ENCODE measurements at regions not wholly inside any gene's neighbourhood (a gene's known extent, or its start where the extent isn't known, plus 50 kb on each side); places are given as distances from the start of the nearest gene placed in this dataset.

DNA sequence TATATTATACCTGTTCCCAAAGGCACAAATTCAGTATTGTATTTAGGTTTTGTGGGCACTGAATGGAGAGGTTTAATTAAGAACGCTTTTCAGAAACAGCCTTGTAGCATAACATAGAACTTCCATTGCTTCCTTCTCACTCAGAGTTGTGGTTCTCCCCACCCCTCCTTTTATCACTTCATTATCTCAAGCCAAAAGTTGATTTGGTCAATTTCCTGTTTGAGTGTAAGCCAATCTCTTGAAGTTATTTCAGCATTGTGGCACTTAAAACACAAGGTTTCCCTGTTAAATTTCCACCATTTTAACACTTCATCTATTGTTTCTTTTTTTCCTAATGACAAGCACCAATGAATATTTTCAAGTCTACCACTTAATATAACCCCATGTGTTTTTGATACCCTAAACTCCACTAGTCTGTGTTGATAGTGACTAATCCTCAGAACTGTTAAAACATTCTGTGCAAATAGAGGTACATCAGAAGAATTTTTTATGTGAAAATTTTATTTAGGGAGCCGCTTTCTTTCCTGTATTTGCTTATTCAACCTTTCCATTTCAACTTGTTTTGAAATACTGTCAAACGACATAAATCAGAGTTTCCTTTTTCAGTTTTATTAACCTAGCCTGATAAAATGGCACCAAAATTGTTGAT, 340.1 kb downstream of the BCAT1 start:
- TF ChIP-seq EZH2 (IDR thresholded peaks at IDR 0.05; ENCODE audit: borderline replicate concordance, low read length): no peak
- TF ChIP-seq, protein P1, sequence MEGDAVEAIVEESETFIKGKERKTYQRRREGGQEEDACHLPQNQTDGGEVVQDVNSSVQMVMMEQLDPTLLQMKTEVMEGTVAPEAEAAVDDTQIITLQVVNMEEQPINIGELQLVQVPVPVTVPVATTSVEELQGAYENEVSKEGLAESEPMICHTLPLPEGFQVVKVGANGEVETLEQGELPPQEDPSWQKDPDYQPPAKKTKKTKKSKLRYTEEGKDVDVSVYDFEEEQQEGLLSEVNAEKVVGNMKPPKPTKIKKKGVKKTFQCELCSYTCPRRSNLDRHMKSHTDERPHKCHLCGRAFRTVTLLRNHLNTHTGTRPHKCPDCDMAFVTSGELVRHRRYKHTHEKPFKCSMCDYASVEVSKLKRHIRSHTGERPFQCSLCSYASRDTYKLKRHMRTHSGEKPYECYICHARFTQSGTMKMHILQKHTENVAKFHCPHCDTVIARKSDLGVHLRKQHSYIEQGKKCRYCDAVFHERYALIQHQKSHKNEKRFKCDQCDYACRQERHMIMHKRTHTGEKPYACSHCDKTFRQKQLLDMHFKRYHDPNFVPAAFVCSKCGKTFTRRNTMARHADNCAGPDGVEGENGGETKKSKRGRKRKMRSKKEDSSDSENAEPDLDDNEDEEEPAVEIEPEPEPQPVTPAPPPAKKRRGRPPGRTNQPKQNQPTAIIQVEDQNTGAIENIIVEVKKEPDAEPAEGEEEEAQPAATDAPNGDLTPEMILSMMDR (IDR thresholded peaks at IDR 0.05; ENCODE audit: low read length): no peak

DNA sequence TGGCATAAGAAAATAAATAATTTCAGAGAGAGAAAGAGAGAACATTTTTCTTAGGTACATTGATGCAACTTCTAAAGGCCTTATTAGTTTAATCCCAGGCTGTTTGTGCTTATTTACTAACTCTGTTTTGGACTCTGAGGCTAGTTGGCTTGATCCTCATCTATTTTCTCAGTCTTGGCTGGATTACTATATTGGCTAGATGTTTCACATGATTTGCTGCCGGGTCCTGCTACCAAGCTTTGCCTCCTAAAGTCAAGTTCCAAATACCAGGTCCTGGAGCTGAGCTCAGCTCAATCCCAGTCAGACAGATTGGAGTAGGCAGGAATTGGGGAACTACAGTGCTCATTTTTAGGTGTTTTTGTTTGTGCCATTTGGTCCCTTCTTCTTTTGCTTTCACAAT, 340.8 kb downstream of the BCAT1 start:
- no peaks in the 10 kb centered on the region for H4K20me1 ChIP-seq (ENCODE audit: insufficient read depth, low read length)
- H2AFZ ChIP-seq (ENCODE audit: low read length): no peak overlapping the region
- H3K4me2 ChIP-seq (ENCODE audit: low read length): no peak overlapping the region
- H3K4me3 ChIP-seq (ENCODE audit: low read depth, low read length, poor library complexity, severe bottlenecking): no peak overlapping the region
- no peaks in the 10 kb centered on the region for H3K79me2 ChIP-seq (ENCODE audit: insufficient read depth, low read length)
- no peak overlapping the region for H3K9ac ChIP-seq (ENCODE audit: low read length)
- no peaks in the 10 kb centered on the region for H3K4me1 ChIP-seq (ENCODE audit: insufficient read depth, low read length, severe bottlenecking)
- no peaks in the 10 kb centered on the region for H3K36me3 ChIP-seq (ENCODE audit: insufficient read depth, low read length)
- H3K27ac ChIP-seq (ENCODE audit: low read depth, low read length, poor library complexity, severe bottlenecking): no peak overlapping the region
- H3K27me3 ChIP-seq (ENCODE audit: insufficient read depth, low read length): no peaks in the 10 kb centered on the region
- no peaks in the 10 kb centered on the region for H3K9me3 ChIP-seq (ENCODE audit: low read length)
- no peaks in the 10 kb centered on the region for H3F3A ChIP-seq (ENCODE audit: insufficient read depth, low read length)
- H3K9me2 ChIP-seq (ENCODE audit: low read depth, low read length): no peaks in the 10 kb centered on the region
- no peak for TF ChIP-seq EZH2 (IDR thresholded peaks at IDR 0.05; ENCODE audit: borderline replicate concordance, low read length)

More for the DNA sequence above, 340.1 kb downstream of the BCAT1 start:
- Histone ChIP-seq H3F3A (ENCODE audit: insufficient read depth, low read length) (no peaks in the 10 kb centered on the region), H3K27me3 (ENCODE audit: insufficient read depth, low read length) (no peaks in the 10 kb centered on the region), H3K9ac (ENCODE audit: low read length) (no peak overlapping the region), H3K4me2 (ENCODE audit: low read length) (no peak overlapping the region), H3K79me2 (ENCODE audit: insufficient read depth, low read length) (no peaks in the 10 kb centered on the region), H3K4me1 (ENCODE audit: insufficient read depth, low read length, severe bottlenecking) (no peaks in the 10 kb centered on the region), H4K20me1 (ENCODE audit: insufficient read depth, low read length) (no peaks in the 10 kb centered on the region), H3K27ac (ENCODE audit: low read depth, low read length, poor library complexity, severe bottlenecking) (no peak overlapping the region), H3K4me3 (ENCODE audit: low read depth, low read length, poor library complexity, severe bottlenecking) (no peak overlapping the region), H3K36me3 (ENCODE audit: insufficient read depth, low read length) (no peaks in the 10 kb centered on the region), H3K9me2 (ENCODE audit: low read depth, low read length) (no peaks in the 10 kb centered on the region), H3K9me3 (ENCODE audit: low read length) (no peaks in the 10 kb centered on the region), H2AFZ (ENCODE audit: low read length) (no peak overlapping the region)

DNA sequence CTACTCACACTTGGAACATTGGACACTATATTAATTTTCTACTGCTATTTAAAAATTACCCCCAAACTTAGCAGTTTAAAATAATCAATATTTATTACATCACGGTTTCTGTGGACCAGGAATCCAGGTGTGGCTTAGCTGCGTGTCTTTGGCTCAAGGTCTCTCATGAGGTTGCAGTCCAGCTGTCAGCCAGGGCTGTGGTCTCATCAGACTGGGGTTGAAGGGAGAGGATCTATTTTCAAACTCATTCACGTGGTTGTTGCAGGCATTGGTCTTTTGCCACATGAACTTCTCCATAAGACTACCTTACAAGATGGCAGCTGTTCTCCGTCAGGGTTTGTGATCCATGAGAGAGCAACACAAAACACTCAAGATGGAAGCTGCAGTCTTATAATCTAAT, 343.0 kb downstream of the BCAT1 start:
- Histone ChIP-seq H3K9me3 (ENCODE audit: low read length) (no peaks in the 10 kb centered on the region), H3K79me2 (ENCODE audit: insufficient read depth, low read length) (no peaks in the 10 kb centered on the region), H3K9me2 (ENCODE audit: low read depth, low read length) (no peaks in the 10 kb centered on the region), H3K4me1 (ENCODE audit: insufficient read depth, low read length, severe bottlenecking) (no peaks in the 10 kb centered on the region), H3K4me2 (ENCODE audit: low read length) (no peak overlapping the region), H2AFZ (ENCODE audit: low read length) (no peak overlapping the region), H3K4me3 (ENCODE audit: low read depth, low read length, poor library complexity, severe bottlenecking) (no peak overlapping the region), H4K20me1 (ENCODE audit: insufficient read depth, low read length) (no peaks in the 10 kb centered on the region), H3K36me3 (ENCODE audit: insufficient read depth, low read length) (no peaks in the 10 kb centered on the region), H3K27me3 (ENCODE audit: insufficient read depth, low read length) (no peaks in the 10 kb centered on the region; the same call in 1 of the 2 replicates), H3K9ac (ENCODE audit: low read length) (no peak overlapping the region), H3F3A (ENCODE audit: insufficient read depth, low read length) (no peaks in the 10 kb centered on the region), H3K27ac (ENCODE audit: low read depth, low read length, poor library complexity, severe bottlenecking) (no peak overlapping the region)
- TF ChIP-seq, protein P1 (IDR thresholded peaks at IDR 0.05; ENCODE audit: low read length): no peak
- TF ChIP-seq EZH2 (IDR thresholded peaks at IDR 0.05; ENCODE audit: borderline replicate concordance, low read length): no peak

DNA sequence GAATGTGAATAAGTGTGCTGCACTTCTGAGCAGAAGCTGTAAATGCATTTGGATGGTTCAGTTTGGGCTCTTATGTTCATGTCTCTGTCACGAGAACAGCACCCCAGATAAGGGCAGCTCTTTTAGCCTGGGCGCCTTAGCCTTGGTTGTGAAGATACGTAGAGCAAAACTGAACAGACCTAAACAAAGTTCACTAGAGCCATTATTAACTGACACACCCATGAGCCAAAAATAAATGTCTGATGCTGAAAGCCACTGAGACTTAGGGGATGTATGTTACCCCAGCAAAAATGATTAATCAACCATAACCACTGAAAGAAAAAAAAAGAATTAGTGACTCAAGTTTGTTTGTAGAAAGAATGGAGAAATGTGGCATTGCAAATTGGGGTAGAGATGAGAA, 343.4 kb downstream of the BCAT1 start:
- Histone ChIP-seq H3K4me1 (ENCODE audit: insufficient read depth, low read length, severe bottlenecking) (no peaks in the 10 kb centered on the region), H3K27me3 (ENCODE audit: insufficient read depth, low read length) (no peaks in the 10 kb centered on the region; the same call in 1 of the 2 replicates), H3F3A (ENCODE audit: insufficient read depth, low read length) (no peaks in the 10 kb centered on the region), H3K36me3 (ENCODE audit: insufficient read depth, low read length) (no peaks in the 10 kb centered on the region), H3K9me3 (ENCODE audit: low read length) (no peaks in the 10 kb centered on the region), H3K9me2 (ENCODE audit: low read depth, low read length) (no peaks in the 10 kb centered on the region), H3K9ac (ENCODE audit: low read length) (no peak overlapping the region), H2AFZ (ENCODE audit: low read length) (no peak overlapping the region), H3K27ac (ENCODE audit: low read depth, low read length, poor library complexity, severe bottlenecking) (no peak overlapping the region), H3K79me2 (ENCODE audit: insufficient read depth, low read length) (no peaks in the 10 kb centered on the region), H3K4me3 (ENCODE audit: low read depth, low read length, poor library complexity, severe bottlenecking) (no peak overlapping the region), H3K4me2 (ENCODE audit: low read length) (no peak overlapping the region), H4K20me1 (ENCODE audit: insufficient read depth, low read length) (no peaks in the 10 kb centered on the region)
- TF ChIP-seq, protein P1 (IDR thresholded peaks at IDR 0.05; ENCODE audit: low read length): no peak
- no peak for TF ChIP-seq EZH2 (IDR thresholded peaks at IDR 0.05; ENCODE audit: borderline replicate concordance, low read length)
